ENCODE measurements at regions not wholly inside any gene's neighbourhood (a gene's known extent, or its start where the extent isn't known, plus 50 kb on each side); places are given as distances from the start of the nearest gene placed in this dataset.
"Not testable (repeated sequence)": the region's sequence is repeated elsewhere in the genome, so short reads cannot be mapped to it uniquely, and the experiment has no call there.

DNA sequence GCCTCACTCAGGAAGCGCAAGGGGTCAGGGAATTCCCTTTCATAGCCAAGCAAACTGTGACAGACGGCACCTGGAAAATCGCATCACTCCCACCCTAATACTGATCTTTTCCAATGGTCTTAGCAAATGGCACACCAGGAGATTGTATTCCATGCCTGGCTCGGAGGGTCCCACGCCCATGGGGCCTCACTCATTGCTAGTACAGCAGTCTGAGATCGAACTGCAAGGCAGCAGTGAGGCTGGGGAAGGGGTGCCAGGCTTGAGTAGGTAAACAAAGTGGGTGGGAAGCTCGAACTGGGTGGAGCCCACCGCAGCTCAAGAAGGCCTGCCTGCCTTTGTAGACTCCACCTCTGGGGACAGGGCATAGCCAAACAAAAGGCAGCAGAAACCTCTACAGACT is 626.0 kb upstream of the ST8SIA4 start:
- H3K4me3 Mint-ChIP-seq, POLR2A ChIA-PET: not testable (repeated sequence)

DNA sequence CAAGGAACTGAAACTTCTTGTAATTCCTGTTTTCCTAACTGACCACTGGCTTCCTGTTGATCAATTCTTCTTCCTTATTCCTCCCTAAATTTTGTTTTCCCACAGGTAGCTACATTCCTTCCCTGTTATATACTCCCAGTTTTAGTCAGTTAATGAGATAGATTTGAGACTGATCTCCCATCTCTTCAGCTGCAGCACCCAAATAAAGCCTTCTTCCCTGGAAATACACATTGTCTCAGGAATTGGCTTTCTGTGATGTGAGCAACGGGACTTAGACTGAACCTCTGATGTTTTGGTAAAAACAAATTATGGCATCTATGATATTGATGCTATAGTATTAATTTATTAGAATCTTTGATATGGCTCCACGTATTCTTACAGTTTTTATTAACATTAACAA is 617.3 kb upstream of the ST8SIA4 start:
- Mint-ChIP-seq H3K4me3 (no peak overlapping the region), H3K9me3 (peaks cover 6% of the 10 kb centered on the region), H3K36me3 (ENCODE audit: low read depth) (no peaks in the 10 kb centered on the region), H3K4me1 (no peaks in the 10 kb centered on the region), H3K27ac (no peak overlapping the region), H3K27me3 (no peaks in the 10 kb centered on the region)
- no peak for DNase-seq
- ChIA-PET POLR2A (no interaction called here), CTCF (no interaction called here)

More for the DNA sequence above, 626.0 kb upstream of the ST8SIA4 start:
- H3K4me1 Mint-ChIP-seq; H3K36me3 Mint-ChIP-seq (ENCODE audit: low read depth); H3K27me3 Mint-ChIP-seq; H3K9me3 Mint-ChIP-seq; H3K27ac Mint-ChIP-seq; CTCF ChIA-PET; DNase-seq: not testable (repeated sequence)

DNA sequence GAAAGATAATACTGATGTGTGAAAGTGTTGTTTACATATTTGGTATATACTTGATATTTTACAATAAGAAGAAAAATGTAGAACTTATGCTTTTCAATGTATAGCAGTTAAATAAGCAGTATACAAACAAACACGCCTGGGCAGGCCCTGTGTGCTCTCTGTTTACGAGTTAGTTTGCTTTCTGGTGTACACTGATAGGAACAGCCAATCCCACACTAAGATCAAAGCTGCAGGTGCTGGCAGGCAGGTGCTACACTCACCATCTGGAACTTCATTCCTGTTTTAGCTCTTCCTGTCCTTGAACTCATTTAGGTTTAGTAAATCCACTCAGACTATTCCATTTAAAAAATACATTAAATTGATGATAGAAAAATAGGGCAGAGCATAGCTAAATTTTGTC is 614.7 kb upstream of the ST8SIA4 start:
- DNase-seq = no peak
- Mint-ChIP-seq H3K9me3 (peaks cover 4% of the 10 kb centered on the region), H3K4me3 (no peak overlapping the region), H3K27ac (no peak overlapping the region), H3K4me1 (no peaks in the 10 kb centered on the region), H3K27me3 (no peaks in the 10 kb centered on the region), H3K36me3 (ENCODE audit: low read depth) (no peaks in the 10 kb centered on the region)
- ChIA-PET POLR2A (no interaction called here), CTCF (no interaction called here)

DNA sequence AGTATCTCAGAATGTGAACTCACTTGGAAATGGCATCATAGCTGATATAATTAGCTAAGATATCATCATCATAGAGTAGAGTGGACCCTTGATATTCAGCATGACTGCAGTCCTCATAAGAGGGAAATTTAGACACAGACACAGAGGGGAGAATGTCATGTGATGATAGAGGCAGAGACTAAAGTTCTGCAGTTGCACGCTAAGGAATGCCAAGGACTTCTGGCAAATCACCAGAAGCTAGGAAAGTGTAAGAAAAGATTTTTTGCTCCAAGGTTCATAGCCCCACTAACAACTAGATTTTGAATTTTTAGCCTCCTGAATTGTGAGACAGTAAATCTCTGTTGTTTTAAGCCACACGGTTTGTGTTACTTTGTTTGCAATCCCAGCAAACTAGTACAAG is 612.6 kb upstream of the ST8SIA4 start:
- no peak for DNase-seq
- Mint-ChIP-seq H3K27me3 (no peaks in the 10 kb centered on the region), H3K36me3 (ENCODE audit: low read depth) (no peaks in the 10 kb centered on the region), H3K9me3 (peaks cover 4% of the 10 kb centered on the region), H3K4me3 (no peak overlapping the region), H3K4me1 (no peaks in the 10 kb centered on the region), H3K27ac (no peak overlapping the region)
- POLR2A ChIA-PET = no interaction called here
- CTCF ChIA-PET = no interaction called here

DNA sequence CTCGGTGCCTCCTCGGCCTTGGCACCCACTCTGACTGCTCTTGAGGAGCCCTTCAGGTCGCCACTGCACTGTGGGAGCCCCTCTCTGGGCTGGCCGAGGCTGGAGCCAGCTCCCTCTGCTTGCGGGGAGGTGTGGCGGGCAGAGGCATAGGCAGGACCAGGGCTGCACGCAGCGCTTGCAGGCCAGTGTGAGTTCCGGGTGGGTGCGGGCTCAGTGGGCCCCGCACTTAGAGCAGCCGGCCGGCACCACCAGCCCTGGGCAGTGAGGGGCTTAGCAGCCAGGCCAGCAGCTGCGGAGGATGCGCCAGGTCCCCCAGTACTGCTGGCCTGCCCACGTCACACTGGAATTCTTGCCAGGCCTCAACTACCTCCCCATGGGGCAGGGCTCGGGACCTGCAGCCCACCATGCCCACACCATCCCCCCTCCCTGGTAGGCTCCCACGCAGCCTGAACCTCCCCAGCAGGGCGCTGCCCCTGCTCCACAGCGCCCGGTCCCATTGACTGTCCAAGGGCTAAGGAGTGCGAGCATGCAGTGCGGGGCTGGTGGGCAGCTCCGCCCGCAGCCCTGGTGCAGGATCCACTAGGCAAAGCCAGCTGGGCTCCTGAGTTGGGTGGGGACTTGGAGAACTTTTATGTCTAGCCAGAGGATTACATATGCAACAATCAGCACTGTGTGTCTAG is 602.9 kb upstream of the ST8SIA4 start:
- ChIA-PET POLR2A (no interaction called here), CTCF (no interaction called here)
- Mint-ChIP-seq H3K4me1 (no peaks in the 10 kb centered on the region), H3K9me3 (peaks cover 26% of the 10 kb centered on the region), H3K27ac (no peak overlapping the region), H3K4me3 (no peak overlapping the region), H3K36me3 (ENCODE audit: low read depth) (no peaks in the 10 kb centered on the region), H3K27me3 (no peaks in the 10 kb centered on the region)
- no peak for DNase-seq

DNA sequence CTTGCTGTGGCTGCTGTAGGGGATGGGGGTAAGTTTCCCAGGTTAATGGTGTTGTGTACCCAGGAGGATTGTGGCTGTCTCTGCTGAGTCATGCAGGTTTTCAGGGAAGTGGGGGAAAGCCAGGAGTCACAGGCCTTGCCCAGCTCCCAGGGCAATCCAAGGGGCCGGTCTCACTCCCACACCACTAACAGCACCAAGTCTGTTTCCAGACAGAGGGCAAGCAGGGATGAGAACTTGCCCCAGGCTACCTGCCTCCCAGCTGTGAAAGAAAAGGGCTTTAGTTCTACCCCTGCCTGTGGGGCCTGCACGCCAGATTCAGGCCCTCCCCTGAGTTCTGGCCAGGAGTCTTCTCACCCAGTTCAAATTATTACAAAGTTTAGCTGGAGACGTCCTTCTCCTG is 579.8 kb upstream of the ST8SIA4 start:
- POLR2A ChIA-PET = no interaction called here
- no peaks in the 10 kb centered on the region for H3K36me3 Mint-ChIP-seq (ENCODE audit: low read depth)
- H3K9me3 Mint-ChIP-seq = peaks cover 3% of the 10 kb centered on the region
- no peak overlapping the region for H3K4me3 Mint-ChIP-seq
- CTCF ChIA-PET = no interaction called here
- no peaks in the 10 kb centered on the region for H3K27me3 Mint-ChIP-seq
- no peak for DNase-seq
- H3K4me1 Mint-ChIP-seq = no peaks in the 10 kb centered on the region
- H3K27ac Mint-ChIP-seq = no peak overlapping the region

DNA sequence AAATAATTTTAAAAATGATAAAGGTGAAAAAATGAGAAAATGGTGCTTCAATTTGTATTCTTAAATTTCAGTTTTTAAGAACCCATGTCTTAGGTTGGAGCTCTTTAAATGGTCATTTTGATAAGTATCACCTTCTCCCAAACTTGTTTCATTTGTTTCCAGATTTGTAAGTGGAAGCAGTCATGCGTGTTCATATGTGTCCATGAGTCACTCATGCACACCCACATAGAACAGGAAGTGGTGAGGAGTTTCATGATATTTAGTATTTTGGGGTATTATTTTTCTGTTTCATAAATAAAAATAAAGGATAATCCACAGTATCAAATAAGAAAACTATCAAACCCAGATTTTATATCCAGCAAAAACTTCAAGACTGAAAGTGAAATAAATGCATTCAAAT is 570.4 kb upstream of the ST8SIA4 start:
- CTCF ChIA-PET = no interaction called here
- Mint-ChIP-seq H3K27ac (no peak overlapping the region), H3K27me3 (no peaks in the 10 kb centered on the region), H3K9me3 (no peaks in the 10 kb centered on the region), H3K4me1 (no peaks in the 10 kb centered on the region), H3K36me3 (ENCODE audit: low read depth) (no peaks in the 10 kb centered on the region), H3K4me3 (no peak overlapping the region)
- POLR2A ChIA-PET = no interaction called here
- DNase-seq = no peak

DNA sequence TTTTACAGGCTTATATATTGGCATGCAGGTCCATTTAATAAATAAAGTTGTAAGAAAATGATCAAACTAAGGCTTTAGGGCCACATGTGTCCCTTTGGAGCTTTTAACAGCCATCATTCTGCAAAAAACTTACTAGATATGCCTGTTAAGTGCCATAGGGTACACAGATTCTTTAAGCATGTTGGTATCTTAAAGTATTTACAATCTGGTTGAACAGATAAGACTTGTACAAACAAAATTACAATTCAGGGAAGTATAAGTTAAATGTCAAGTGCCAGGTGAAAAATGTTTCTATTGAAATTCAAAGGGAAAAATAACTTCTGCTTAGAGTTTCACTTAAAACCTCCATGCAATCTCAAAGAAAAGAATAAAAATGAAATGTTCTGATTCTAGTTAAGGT is 558.4 kb upstream of the ST8SIA4 start:
- no peak overlapping the region for H3K4me3 Mint-ChIP-seq
- ChIA-PET CTCF (no interaction called here), POLR2A (no interaction called here)
- DNase-seq = no peak
- H3K27ac Mint-ChIP-seq = no peak overlapping the region
- H3K27me3 Mint-ChIP-seq = no peaks in the 10 kb centered on the region
- H3K36me3 Mint-ChIP-seq (ENCODE audit: low read depth) = no peaks in the 10 kb centered on the region
- H3K9me3 Mint-ChIP-seq = no peaks in the 10 kb centered on the region
- no peaks in the 10 kb centered on the region for H3K4me1 Mint-ChIP-seq

DNA sequence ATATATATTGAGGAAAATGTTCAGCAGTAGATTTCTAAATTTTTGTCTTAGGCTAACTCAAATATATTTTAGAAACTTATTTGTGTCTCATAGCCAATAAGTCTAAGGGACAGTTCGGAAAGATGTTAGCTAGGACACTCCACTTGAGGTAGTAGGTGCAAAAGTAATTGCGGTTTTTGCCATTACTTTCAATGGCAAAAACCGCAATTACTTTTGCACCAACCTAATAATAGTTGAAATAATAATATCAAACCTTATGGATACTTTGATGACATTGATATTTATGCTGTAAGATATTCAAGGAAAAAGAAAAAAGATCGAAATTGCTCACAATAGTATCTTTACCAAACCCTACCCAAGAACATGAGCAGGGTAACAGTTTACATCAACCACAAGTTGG is 555.5 kb upstream of the ST8SIA4 start:
- H3K4me1 Mint-ChIP-seq = no peaks in the 10 kb centered on the region
- no peak overlapping the region for H3K27ac Mint-ChIP-seq
- H3K4me3 Mint-ChIP-seq = no peak overlapping the region
- CTCF ChIA-PET = no interaction called here
- POLR2A ChIA-PET = no interaction called here
- H3K36me3 Mint-ChIP-seq (ENCODE audit: low read depth) = no peaks in the 10 kb centered on the region
- no peak for DNase-seq
- H3K27me3 Mint-ChIP-seq = no peaks in the 10 kb centered on the region
- no peaks in the 10 kb centered on the region for H3K9me3 Mint-ChIP-seq

DNA sequence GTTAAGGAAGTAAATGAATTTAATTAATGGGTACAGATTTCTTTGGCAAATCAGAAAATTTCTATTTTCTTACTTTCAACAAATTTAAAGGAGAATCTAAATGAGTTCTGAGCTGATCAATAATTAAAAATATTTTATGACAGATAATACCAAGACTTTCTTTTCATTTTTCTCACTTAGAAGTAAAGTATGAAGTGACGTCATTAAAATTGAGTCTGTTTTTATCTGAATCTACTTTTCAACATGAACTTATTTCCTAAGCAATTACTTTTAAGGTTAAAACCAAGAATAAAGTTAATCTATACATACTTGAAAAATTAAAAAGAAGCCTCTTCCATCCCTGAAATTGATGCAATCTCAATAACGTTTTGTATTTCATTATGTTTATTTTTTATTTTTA is 552.8 kb upstream of the ST8SIA4 start:
- no peaks in the 10 kb centered on the region for H3K36me3 Mint-ChIP-seq (ENCODE audit: low read depth)
- H3K4me1 Mint-ChIP-seq = no peaks in the 10 kb centered on the region
- no peaks in the 10 kb centered on the region for H3K9me3 Mint-ChIP-seq
- H3K4me3 Mint-ChIP-seq = no peak overlapping the region
- ChIA-PET CTCF (interaction anchor here (0.6 kb wide), 1 partner anchor 52 kb away, joined by 4 read pairs; no protein-coding TSS in a partner anchor), POLR2A (no interaction called here)
- no peaks in the 10 kb centered on the region for H3K27me3 Mint-ChIP-seq
- DNase-seq = no peak
- no peak overlapping the region for H3K27ac Mint-ChIP-seq

DNA sequence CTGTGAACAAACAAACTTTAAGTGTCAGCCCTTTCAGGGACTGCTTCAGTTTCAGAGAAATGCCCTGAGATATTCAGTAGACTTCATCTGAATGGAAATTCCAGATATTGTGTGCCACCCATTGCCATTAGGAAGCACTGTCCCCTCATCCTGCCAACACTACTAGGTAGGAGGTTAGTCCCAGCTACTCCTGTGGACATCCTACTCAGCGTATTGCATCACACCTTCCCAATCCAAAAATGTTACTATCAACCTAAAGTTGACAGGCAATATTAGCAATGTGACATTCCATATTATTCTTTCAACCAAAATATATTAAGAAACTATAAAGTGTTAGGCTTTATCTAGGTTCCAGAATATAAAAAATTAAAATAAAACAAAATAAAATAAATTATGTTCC is 552.0 kb upstream of the ST8SIA4 start:
- Mint-ChIP-seq H3K4me3 (no peak overlapping the region), H3K27ac (no peak overlapping the region), H3K36me3 (ENCODE audit: low read depth) (no peaks in the 10 kb centered on the region), H3K9me3 (no peaks in the 10 kb centered on the region), H3K4me1 (no peaks in the 10 kb centered on the region), H3K27me3 (no peaks in the 10 kb centered on the region)
- ChIA-PET POLR2A (no interaction called here), CTCF (no interaction called here)
- no peak for DNase-seq

DNA sequence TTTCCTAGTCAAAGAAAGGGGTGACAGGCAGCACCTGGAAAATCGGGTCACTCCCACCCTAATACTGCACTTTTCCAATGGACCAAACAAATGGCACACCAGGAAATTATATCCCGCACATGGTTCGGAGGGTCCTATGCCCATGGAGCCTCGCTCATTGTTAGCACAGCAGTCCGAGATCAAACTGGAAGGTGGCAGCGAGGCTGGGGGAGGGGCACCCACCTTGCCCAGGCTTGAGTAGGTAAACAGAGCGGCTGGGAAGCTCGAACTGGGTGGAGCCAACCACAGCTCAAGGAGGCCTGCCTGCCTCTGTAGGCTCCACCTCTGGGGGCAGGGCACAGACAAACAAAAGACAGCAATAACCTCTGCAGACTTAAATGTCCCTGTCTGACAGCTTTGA is 539.2 kb upstream of the ST8SIA4 start:
- H3K9me3 Mint-ChIP-seq; H3K27me3 Mint-ChIP-seq; H3K4me1 Mint-ChIP-seq; CTCF ChIA-PET; DNase-seq; H3K27ac Mint-ChIP-seq; POLR2A ChIA-PET; H3K36me3 Mint-ChIP-seq (ENCODE audit: low read depth); H3K4me3 Mint-ChIP-seq: not testable (repeated sequence)

DNA sequence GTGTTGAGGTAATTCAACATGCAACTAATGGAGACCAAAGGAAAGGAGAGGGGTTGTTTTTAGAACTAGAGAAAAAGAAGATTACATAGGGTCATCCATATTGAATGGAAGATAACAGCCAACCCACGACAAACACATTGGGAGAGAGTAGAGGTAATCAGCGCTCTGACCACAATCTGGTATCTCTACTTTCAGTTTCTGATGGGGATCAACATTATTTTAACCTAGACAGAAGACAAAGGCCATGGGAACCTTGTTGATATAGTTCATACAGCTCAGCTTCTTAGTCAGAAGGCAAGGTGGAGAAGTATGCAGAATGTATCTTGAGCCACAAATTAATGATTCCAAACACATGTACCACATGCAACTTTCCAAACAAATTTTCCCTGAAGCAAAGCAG is 537.1 kb upstream of the ST8SIA4 start:
- ChIA-PET CTCF (no interaction called here), POLR2A (no interaction called here)
- Mint-ChIP-seq H3K4me1 (no peaks in the 10 kb centered on the region), H3K36me3 (ENCODE audit: low read depth) (no peaks in the 10 kb centered on the region), H3K27ac (no peak overlapping the region), H3K9me3 (no peaks in the 10 kb centered on the region), H3K4me3 (no peak overlapping the region), H3K27me3 (no peaks in the 10 kb centered on the region)
- DNase-seq = no peak

DNA sequence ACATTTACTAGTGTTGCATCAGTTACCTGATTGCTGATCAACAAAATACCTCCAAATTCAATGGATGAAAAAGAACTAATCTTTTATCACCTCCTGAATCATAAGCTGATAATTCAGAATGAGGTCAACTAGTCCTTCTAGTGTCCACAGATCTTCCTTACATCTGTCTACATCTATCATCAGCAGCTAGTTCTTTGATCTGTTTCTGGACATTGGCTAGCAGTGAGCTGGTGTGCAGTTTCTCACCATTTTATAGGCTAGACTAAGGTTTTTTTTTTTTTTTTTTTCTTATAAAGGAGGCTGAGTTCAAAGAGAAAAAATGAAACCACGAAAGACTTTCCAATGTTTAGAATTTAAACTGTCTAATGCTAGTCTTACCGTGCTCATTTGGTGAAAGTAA is 534.3 kb upstream of the ST8SIA4 start:
- H3K4me1 Mint-ChIP-seq = no peaks in the 10 kb centered on the region
- ChIA-PET POLR2A (no interaction called here), CTCF (no interaction called here)
- H3K27ac Mint-ChIP-seq = no peak overlapping the region
- H3K9me3 Mint-ChIP-seq = no peaks in the 10 kb centered on the region
- no peaks in the 10 kb centered on the region for H3K27me3 Mint-ChIP-seq
- no peak overlapping the region for H3K4me3 Mint-ChIP-seq
- DNase-seq = no peak
- H3K36me3 Mint-ChIP-seq (ENCODE audit: low read depth) = no peaks in the 10 kb centered on the region

DNA sequence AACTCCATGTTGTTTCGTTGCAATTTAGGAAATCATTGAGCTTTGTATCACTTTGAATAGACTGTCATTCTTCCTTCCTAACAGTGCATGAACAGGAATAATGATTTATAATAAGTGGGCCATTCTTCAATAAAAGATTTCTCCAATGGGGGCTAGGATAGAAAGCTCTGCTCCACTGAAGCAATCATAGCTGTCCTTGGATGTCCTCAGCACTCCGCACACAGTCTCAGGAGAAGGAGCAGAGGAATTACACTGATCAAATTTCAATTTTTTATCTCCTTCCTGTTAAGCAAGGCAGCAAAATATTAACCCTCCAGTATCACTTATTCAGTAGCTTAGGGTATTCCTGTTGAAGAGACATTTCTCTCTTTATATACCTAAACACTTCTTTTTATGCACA is 532.7 kb upstream of the ST8SIA4 start:
- Mint-ChIP-seq H3K9me3 (no peaks in the 10 kb centered on the region), H3K4me1 (no peaks in the 10 kb centered on the region), H3K4me3 (no peak overlapping the region), H3K27me3 (no peaks in the 10 kb centered on the region), H3K36me3 (ENCODE audit: low read depth) (no peaks in the 10 kb centered on the region), H3K27ac (no peak overlapping the region)
- no peak for DNase-seq
- ChIA-PET CTCF (no interaction called here), POLR2A (no interaction called here)
